Mesothelial cell of epicardium (in vitro differentiated cells): ENCODE measurements at regions not wholly inside any gene's neighbourhood (a gene's known extent, or its start where the extent isn't known, plus 50 kb on each side); places are given as distances from the start of the nearest gene placed in this dataset.

ENCODE experiments used
- DNase-seq, 2 experiments: peaks; one replicate each; pipeline ENCODE4 v3.0.0; 2021; ENCODE audit warnings: low spot score in 2 of 2; ENCODE audit not compliant: unreplicated experiment in 2 of 2
- H3K27ac Mint-ChIP-seq: 2 replicates; pipeline ENCODE4 v1.8.0; 2021; ENCODE audit warnings: mixed read lengths
- H3K27me3 Mint-ChIP-seq: 2 replicates; pipeline ENCODE4 v1.8.0; 2021; ENCODE audit warnings: low read depth, mixed read lengths
- H3K36me3 Mint-ChIP-seq: 2 replicates; pipeline ENCODE4 v1.8.0; 2021; ENCODE audit warnings: mixed read lengths
- H3K4me1 Mint-ChIP-seq: 2 replicates; pipeline ENCODE4 v1.8.0; 2021; ENCODE audit warnings: mixed read lengths
- H3K4me3 Mint-ChIP-seq: 2 replicates; pipeline ENCODE4 v1.8.0; 2021; ENCODE audit warnings: mild to moderate bottlenecking, moderate library complexity, mixed read lengths
- H3K9me3 Mint-ChIP-seq: 2 replicates; pipeline ENCODE4 v1.8.0; 2021; ENCODE audit warnings: mixed read lengths
- TF ChIP-seq, protein P1 (sequence below): fragments of 200-600 bp; sonication (generic); IDR thresholded peaks from one replicate; pipeline ENCODE4 v1.5.0; 2021; ENCODE audit warnings: antibody characterized with exemption; ENCODE audit not compliant: unreplicated experiment

DNA sequence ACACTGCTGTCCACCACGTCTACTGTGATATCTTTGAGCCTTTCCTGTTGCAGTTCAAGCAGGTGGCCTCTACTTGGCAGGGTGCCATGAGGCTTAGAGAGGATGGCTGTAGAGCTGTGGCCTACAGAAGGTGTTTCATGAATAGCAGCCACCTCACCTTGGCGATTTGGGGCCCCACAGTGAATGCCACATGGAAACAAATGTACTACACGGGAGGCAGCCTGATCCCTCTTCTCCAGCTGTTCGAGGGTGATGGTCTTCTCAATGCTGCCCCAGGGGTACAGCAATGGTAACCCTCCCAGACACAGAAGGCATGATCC lies 70.7 kb downstream of the FAM43A start:
- no peaks in the 10 kb centered on the region for H3K9me3 Mint-ChIP-seq
- H3K27me3 Mint-ChIP-seq: peaks cover 3% of the 10 kb centered on the region
- DNase-seq: no peak
- TF ChIP-seq, protein P1, sequence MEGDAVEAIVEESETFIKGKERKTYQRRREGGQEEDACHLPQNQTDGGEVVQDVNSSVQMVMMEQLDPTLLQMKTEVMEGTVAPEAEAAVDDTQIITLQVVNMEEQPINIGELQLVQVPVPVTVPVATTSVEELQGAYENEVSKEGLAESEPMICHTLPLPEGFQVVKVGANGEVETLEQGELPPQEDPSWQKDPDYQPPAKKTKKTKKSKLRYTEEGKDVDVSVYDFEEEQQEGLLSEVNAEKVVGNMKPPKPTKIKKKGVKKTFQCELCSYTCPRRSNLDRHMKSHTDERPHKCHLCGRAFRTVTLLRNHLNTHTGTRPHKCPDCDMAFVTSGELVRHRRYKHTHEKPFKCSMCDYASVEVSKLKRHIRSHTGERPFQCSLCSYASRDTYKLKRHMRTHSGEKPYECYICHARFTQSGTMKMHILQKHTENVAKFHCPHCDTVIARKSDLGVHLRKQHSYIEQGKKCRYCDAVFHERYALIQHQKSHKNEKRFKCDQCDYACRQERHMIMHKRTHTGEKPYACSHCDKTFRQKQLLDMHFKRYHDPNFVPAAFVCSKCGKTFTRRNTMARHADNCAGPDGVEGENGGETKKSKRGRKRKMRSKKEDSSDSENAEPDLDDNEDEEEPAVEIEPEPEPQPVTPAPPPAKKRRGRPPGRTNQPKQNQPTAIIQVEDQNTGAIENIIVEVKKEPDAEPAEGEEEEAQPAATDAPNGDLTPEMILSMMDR: no peak
- peaks cover 6% of the 10 kb centered on the region for H3K4me1 Mint-ChIP-seq
- H3K36me3 Mint-ChIP-seq: no peaks in the 10 kb centered on the region
- H3K4me3 Mint-ChIP-seq: no peak overlapping the region
- no peak overlapping the region for H3K27ac Mint-ChIP-seq

DNA sequence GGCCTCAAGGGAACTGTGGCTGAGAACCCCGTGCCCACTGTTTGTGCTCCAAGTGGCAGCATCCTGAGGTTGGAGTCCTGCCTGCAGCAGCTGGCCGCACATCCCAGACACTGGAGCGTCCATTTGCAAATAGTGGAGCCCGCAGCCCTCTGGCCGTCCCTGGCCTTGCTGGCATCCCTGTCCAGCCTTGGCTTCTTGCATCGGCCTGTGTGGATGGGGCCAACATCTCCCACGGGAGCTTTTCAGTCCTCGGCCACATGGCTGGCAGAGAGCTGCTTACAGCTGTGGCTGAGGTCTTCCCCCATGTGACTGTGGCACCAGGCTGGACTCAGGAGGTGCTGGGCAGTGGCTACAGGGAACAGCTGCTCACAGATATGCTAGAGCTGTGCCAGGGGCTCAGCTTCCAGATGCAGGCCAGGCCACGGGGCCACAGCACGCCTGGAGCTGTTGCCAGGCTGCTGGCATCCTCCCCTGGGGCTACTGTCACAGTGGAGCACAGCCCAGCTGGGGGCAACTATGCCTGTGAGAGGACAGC lies 71.2 kb downstream of the FAM43A start:
- Mint-ChIP-seq H3K27me3 (peaks cover 3% of the 10 kb centered on the region), H3K4me3 (no peak overlapping the region), H3K9me3 (no peaks in the 10 kb centered on the region), H3K36me3 (no peaks in the 10 kb centered on the region), H3K27ac (no peak overlapping the region), H3K4me1 (peaks cover 7% of the 10 kb centered on the region)
- no peak for DNase-seq
- TF ChIP-seq, protein P1: no peak

GRCh38 chr3:194757647-194758061 lies 72.0 kb downstream of the FAM43A start:
- no peaks in the 10 kb centered on the region for H3K36me3 Mint-ChIP-seq
- peaks cover 3% of the 10 kb centered on the region for H3K27me3 Mint-ChIP-seq
- no peak overlapping the region for H3K4me3 Mint-ChIP-seq
- no peaks in the 10 kb centered on the region for H3K9me3 Mint-ChIP-seq
- no peak for DNase-seq
- TF ChIP-seq, protein P1: no peak
- H3K4me1 Mint-ChIP-seq: peaks cover 7% of the 10 kb centered on the region
- no peak overlapping the region for H3K27ac Mint-ChIP-seq

- Mint-ChIP-seq H3K4me1 (peaks cover 7% of the 10 kb centered on the region), H3K27me3 (peaks cover 3% of the 10 kb centered on the region), H3K9me3 (no peaks in the 10 kb centered on the region), H3K4me3 (no peak overlapping the region), H3K27ac (no peak overlapping the region), H3K36me3 (no peaks in the 10 kb centered on the region)
- DNase-seq: no peak
- TF ChIP-seq, protein P1: no peak
Measured at GRCh38 chr3:194758716-194759115, 73.0 kb downstream of the FAM43A start.

DNA sequence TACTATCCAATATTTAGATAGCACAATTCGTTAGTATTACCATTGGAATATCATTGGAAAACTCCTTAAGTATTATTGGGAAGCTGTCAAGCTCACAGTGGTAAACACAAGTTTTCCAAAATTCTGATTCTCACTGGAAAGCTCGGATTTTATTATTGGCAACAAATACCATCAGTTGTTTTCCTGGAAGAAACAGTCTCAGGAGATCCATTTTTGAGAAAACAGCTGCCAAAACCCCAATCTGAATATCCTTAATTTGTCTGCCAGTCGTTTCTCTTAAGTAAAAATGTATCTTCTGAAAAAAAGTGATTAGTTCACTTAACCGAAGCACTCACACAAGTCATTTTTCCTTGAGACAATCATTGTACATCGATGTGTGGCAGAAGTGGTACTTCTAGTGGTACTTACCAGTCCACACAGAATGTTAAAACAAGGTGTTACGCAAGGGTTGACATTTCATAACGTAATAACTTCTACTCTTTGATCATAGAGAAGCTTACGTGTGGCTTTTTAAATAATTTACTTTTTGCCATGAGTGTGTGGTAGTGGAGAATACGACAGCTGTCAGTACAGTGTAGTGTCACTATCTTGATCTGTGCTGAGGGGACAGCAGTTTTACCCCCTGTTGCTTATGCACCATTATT lies 74.9 kb downstream of the FAM43A start:
- H3K4me1 Mint-ChIP-seq: peaks cover 7% of the 10 kb centered on the region

More for the DNA sequence above, 74.9 kb downstream of the FAM43A start:
- TF ChIP-seq, protein P1: no peak
- H3K4me3 Mint-ChIP-seq: no peak overlapping the region
- H3K36me3 Mint-ChIP-seq: no peaks in the 10 kb centered on the region
- H3K9me3 Mint-ChIP-seq: no peaks in the 10 kb centered on the region
- H3K27me3 Mint-ChIP-seq: peaks cover 4% of the 10 kb centered on the region
- DNase-seq: no peak
- H3K27ac Mint-ChIP-seq: no peak overlapping the region
